ENCODE measurements at regions not wholly inside any gene's neighbourhood (a gene's known extent, or its start where the extent isn't known, plus 50 kb on each side); places are given as distances from the start of the nearest gene placed in this dataset.

DNA sequence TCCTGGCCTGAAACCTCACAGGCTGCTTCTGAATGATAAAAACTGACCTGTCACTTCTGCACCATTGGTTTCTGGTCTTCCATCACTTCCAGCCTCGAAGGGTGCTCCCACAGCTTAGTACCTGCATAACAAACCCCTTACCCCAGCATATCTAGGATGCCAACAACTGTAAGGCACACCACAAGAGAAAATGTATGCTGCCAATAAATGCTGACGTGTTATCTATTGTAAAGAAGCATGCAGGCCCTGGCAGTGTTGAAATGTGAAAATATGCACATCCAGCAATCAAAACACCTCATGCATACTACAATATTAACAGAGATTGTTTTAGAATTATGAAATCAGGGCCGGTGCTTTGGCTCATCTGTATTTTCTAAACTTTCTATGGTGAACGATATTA, 242.0 kb upstream of the NSMCE3 start:
- no peak overlapping the region for H3K18ac ChIP-seq (ENCODE audit: extremely low read depth, low read length)
- H2BK15ac ChIP-seq (ENCODE audit: low read length), result no peak overlapping the region
- no peak overlapping the region for H3K27ac ChIP-seq (ENCODE audit: low read depth, low read length)
- H4K8ac ChIP-seq (ENCODE audit: extremely low read depth, insufficient read depth, low read length), result no peak overlapping the region
- no peak overlapping the region for H2AK5ac ChIP-seq (ENCODE audit: low read depth, low read length)
- TF ChIP-seq TAF7 (optimal IDR thresholded peaks at IDR 0.05; ENCODE audit: borderline replicate concordance, low read depth, low read length) (no peak), TCF12 (IDR thresholded peaks at IDR 0.05; ENCODE audit: low read depth, low read length) (no peak), EP300 (IDR thresholded peaks at IDR 0.05; ENCODE audit: borderline replicate concordance in 1 of 2, low read depth in 2 of 2, low read length in 2 of 2) (no peak), POLR2AphosphoS5 (IDR thresholded peaks at IDR 0.05; ENCODE audit: low read depth, low read length) (no peak), KDM1A (IDR thresholded peaks at IDR 0.05; ENCODE audit: borderline replicate concordance, low read length) (no peak), TAF1 (IDR thresholded peaks at IDR 0.05; ENCODE audit: low read depth, low read length) (no peak), CBX8 (IDR thresholded peaks at IDR 0.05; ENCODE audit: borderline replicate concordance, low read depth, low read length) (no peak), NRF1 (IDR thresholded peaks at IDR 0.05; ENCODE audit: low read depth, low read length) (no peak), JUND (IDR thresholded peaks at IDR 0.05; ENCODE audit: low read length) (no peak), RBBP5 (IDR thresholded peaks at IDR 0.05; ENCODE audit: borderline replicate concordance, low read depth, low read length) (no peak)
- TF ChIP-seq, protein P1, sequence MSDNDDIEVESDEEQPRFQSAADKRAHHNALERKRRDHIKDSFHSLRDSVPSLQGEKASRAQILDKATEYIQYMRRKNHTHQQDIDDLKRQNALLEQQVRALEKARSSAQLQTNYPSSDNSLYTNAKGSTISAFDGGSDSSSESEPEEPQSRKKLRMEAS (IDR thresholded peaks at IDR 0.05), result no peak
- TF ChIP-seq, protein P2, sequence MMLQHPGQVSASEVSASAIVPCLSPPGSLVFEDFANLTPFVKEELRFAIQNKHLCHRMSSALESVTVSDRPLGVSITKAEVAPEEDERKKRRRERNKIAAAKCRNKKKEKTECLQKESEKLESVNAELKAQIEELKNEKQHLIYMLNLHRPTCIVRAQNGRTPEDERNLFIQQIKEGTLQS (IDR thresholded peaks at IDR 0.05; ENCODE audit: insufficient read depth, low read depth, low read length), result no peak
- TF ChIP-seq, protein P3, sequence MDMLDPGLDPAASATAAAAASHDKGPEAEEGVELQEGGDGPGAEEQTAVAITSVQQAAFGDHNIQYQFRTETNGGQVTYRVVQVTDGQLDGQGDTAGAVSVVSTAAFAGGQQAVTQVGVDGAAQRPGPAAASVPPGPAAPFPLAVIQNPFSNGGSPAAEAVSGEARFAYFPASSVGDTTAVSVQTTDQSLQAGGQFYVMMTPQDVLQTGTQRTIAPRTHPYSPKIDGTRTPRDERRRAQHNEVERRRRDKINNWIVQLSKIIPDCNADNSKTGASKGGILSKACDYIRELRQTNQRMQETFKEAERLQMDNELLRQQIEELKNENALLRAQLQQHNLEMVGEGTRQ (IDR thresholded peaks at IDR 0.05; ENCODE audit: low read length), result no peak
- 0 out of 4 replicates have a peak, but pooled peaks cover 0 to 2% of the 10 kb centered on the region in 2 experiments for H3K79me2 ChIP-seq (ENCODE audit: control insufficient read depth in 1 of 2, insufficient read depth in 2 of 2, low read length in 2 of 2)
- FAIRE-seq (no peak), DNase-seq (ENCODE audit: low read depth in 1 of 2, low spot score in 2 of 2) (no peak)
- WGBS, 2 experiments (ENCODE audit: extremely low coverage in 1 of 2, insufficient coverage in 1 of 2, insufficient read length in 1 of 2, insufficient replicate concordance in 2 of 2, low coverage in 1 of 2, low lambda C conversion rate in 2 of 2, missing lambda C conversion rate in 1 of 2), result 90% methylated on average over 4 of the region's 4 CpGs; no CpG with 5 or more reads in 1 of the 2 experiments
- no peak overlapping the region for H3K56ac ChIP-seq (replicated peaks; ENCODE audit: insufficient read length, low read depth, low read length)
- H2BK12ac ChIP-seq (ENCODE audit: low read depth, low read length), result no peak overlapping the region
- H3K4me2 ChIP-seq (ENCODE audit: insufficient read depth in 1 of 2, low read depth in 2 of 2, low read length in 2 of 2), result no peak overlapping the region
- no peaks in the 10 kb centered on the region for H3K23me2 ChIP-seq (ENCODE audit: low read depth, low read length)
- H4K20me1 ChIP-seq (replicated peaks in 1 of 2; ENCODE audit: control insufficient read depth in 1 of 2, insufficient read depth in 2 of 2, low read length in 2 of 2), result no peaks in the 10 kb centered on the region
- CTCF ChIA-PET (ENCODE audit: partially characterized antibody), result no interaction called here
- no peak overlapping the region for H2BK20ac ChIP-seq (ENCODE audit: low read length)
- 0 out of 7 replicates have a peak, but pooled peaks cover 0 to 2% (median 0%) of the 10 kb centered on the region in 4 experiments for H3K4me1 ChIP-seq (replicated peaks in 1 of 4; ENCODE audit: control insufficient read depth in 3 of 4, insufficient read depth in 4 of 4, low read length in 3 of 4)
- no peak overlapping the region for H3K9ac ChIP-seq (replicated peaks in 1 of 4; ENCODE audit: extremely low read depth in 1 of 4, low read depth in 3 of 4, low read length in 3 of 4)
- no peak overlapping the region for H3K14ac ChIP-seq (ENCODE audit: insufficient read length)
- no peaks in the 10 kb centered on the region for H3K36me3 ChIP-seq (ENCODE audit: control insufficient read depth in 2 of 4, insufficient read depth in 4 of 4, low read length in 3 of 4)
- H2AFZ ChIP-seq (ENCODE audit: low read length), result no peak overlapping the region
- POLR2A ChIA-PET (ENCODE audit: partially characterized antibody), result no interaction called here
- H3K27me3 ChIP-seq (replicated peaks in 1 of 4; ENCODE audit: control insufficient read depth in 3 of 4, extremely low read depth in 1 of 4, insufficient read depth in 3 of 4, low read length in 3 of 4), result no peaks in the 10 kb centered on the region; a peak in 1 of 7 replicates
- H4K5ac ChIP-seq (ENCODE audit: insufficient read length, low read depth, low read length), result no peak overlapping the region
- no peak overlapping the region for H3K23ac ChIP-seq (ENCODE audit: insufficient read length)
- no peak overlapping the region for H3K4ac ChIP-seq (replicated peaks; ENCODE audit: insufficient read length, low read depth, low read length)
- no peak overlapping the region for H2BK120ac ChIP-seq (replicated peaks; ENCODE audit: low read depth, low read length)
- H3K79me1 ChIP-seq (ENCODE audit: low read depth, low read length), result no peaks in the 10 kb centered on the region; the same call in 1 of the 2 replicates
- H4K91ac ChIP-seq (replicated peaks; ENCODE audit: insufficient read length, low read length), result no peak overlapping the region
- H3K9me3 ChIP-seq (ENCODE audit: insufficient read depth in 2 of 2, low read depth in 1 of 2, low read length in 1 of 2), result 0 out of 4 replicates have a peak, but pooled peaks cover 0 to 3% of the 10 kb centered on the region in 2 experiments
- no peak overlapping the region for H2BK5ac ChIP-seq (ENCODE audit: low read depth, low read length)
- H3K4me3 ChIP-seq (ENCODE audit: extremely low read depth in 1 of 4, insufficient read depth in 2 of 4, low read depth in 3 of 4, low read length in 4 of 4), result no peak overlapping the region

All from H1 (cell line).